ENCODE measurements at regions not wholly inside any gene's neighbourhood (a gene's known extent, or its start where the extent isn't known, plus 50 kb on each side); places are given as distances from the start of the nearest gene placed in this dataset.

- Histone ChIP-seq H3K9me3 (ENCODE audit: control insufficient read depth, insufficient read depth, low read depth, low read length) (no peaks in the 10 kb centered on the region), H3K4me3 (ENCODE audit: low read depth in 2 of 2, low read length in 2 of 2) (no peak overlapping the region), H3K27ac (ENCODE audit: low read length) (no peak overlapping the region), H3K4me1 (ENCODE audit: control insufficient read depth, insufficient read depth, low read length) (no peaks in the 10 kb centered on the region), H3K27me3 (ENCODE audit: control insufficient read depth, insufficient read depth, low read length) (no peaks in the 10 kb centered on the region), H3K36me3 (ENCODE audit: control insufficient read depth, insufficient read depth, low read length) (no peaks in the 10 kb centered on the region)
- in situ Hi-C loops (cut with HindIII; ENCODE audit: low pct_unique_long_range_greater_than_20kb, low sequenced_read_pairs), result no loop called here
- no peak for TF ChIP-seq CTCF (IDR thresholded peaks at IDR 0.05)
- no peak for TF ChIP-seq SIN3A (IDR thresholded peaks at IDR 0.05; ENCODE audit: borderline replicate concordance, insufficient read depth, low read depth, low read length)
- no peak for TF ChIP-seq POLR2AphosphoS5 (IDR thresholded peaks at IDR 0.05; ENCODE audit: low read depth, low read length)
- no peak for TF ChIP-seq TCF7L2 (IDR thresholded peaks at IDR 0.05; ENCODE audit: low read depth, low read length)
- no peak for TF ChIP-seq REST (IDR thresholded peaks at IDR 0.05; ENCODE audit: insufficient read depth in 1 of 2, low read depth in 2 of 2, low read length in 1 of 2)
- BruUV-seq (replicated peaks), result no TSS peak
- POLR2A ChIA-PET, result no interaction called here
- intact Hi-C loops (cut with micrococcal nuclease; ENCODE audit: unreplicated experiment), result no loop called here
- no peak for DNase-seq (ENCODE audit: low read depth, low spot score)
- ATAC-seq, result no peak
- CTCF ChIA-PET, result no interaction called here
Measured at GRCh38 chr2:145596416-145596815, 1076.5 kb upstream of the ZEB2 start.

DNA sequence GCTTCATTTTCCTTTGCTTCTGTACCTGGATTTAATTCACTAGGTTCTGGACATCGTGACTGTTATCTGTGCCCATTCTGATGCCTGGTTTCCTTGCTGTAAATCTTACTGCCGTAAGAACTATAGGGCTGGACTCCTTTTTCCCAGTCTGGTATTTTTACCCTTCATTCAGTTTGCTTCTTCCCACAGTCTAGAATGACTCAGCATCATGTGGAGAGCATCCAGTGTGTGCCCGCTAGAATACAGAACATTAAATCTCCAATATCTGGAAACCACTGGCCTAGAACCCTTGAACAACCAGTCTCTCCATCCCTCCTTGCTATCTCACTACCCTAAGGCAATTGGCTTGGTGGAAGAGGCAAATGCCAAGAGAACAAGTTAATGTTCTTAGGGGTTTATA, 1075.4 kb upstream of the ZEB2 start:
- no TSS peak for BruUV-seq (replicated peaks)
- DNase-seq (ENCODE audit: low read depth, low spot score) (no peak), ATAC-seq (no peak)
- TF ChIP-seq CTCF (IDR thresholded peaks at IDR 0.05) (no peak), TCF7L2 (IDR thresholded peaks at IDR 0.05; ENCODE audit: low read depth, low read length) (no peak)
- Histone ChIP-seq H3K4me1 (ENCODE audit: control insufficient read depth, insufficient read depth, low read length) (no peaks in the 10 kb centered on the region), H3K9me3 (ENCODE audit: control insufficient read depth, insufficient read depth, low read depth, low read length) (no peaks in the 10 kb centered on the region), H3K27me3 (ENCODE audit: control insufficient read depth, insufficient read depth, low read length) (no peaks in the 10 kb centered on the region), H3K27ac (ENCODE audit: low read length) (no peak overlapping the region), H3K4me3 (ENCODE audit: low read depth in 2 of 2, low read length in 2 of 2) (no peak overlapping the region), H3K36me3 (ENCODE audit: control insufficient read depth, insufficient read depth, low read length) (no peaks in the 10 kb centered on the region)
- CTCF ChIA-PET, result no interaction called here
- POLR2A ChIA-PET, result no interaction called here
- intact Hi-C loops (cut with micrococcal nuclease; ENCODE audit: unreplicated experiment) (no loop called here), in situ Hi-C loops (cut with HindIII; ENCODE audit: low pct_unique_long_range_greater_than_20kb, low sequenced_read_pairs) (no loop called here)
